NB4 (cell line): ENCODE measurements at regions not wholly inside any gene's neighbourhood (a gene's known extent, or its start where the extent isn't known, plus 50 kb on each side); places are given as distances from the start of the nearest gene placed in this dataset.

Experiments used
- DNase-seq: peaks from one replicate; pipeline ENCODE4 v3.0.0; 2010; ENCODE audit warnings: low read depth
- H3K4me3 ChIP-seq: one replicate; pipeline ENCODE4 v1.5.1; 2011; ENCODE audit warnings: mild to moderate bottlenecking, low read depth, low read length, moderate library complexity
- MAX ChIP-seq: IDR thresholded peaks from 2 replicates; pipeline ENCODE4 v1.6.1; 2011; ENCODE audit warnings: low read depth, low read length
- MYC ChIP-seq: IDR thresholded peaks from 2 replicates; pipeline ENCODE4 v1.6.1; 2011; ENCODE audit warnings: low read depth, low read length
- POLR2A ChIP-seq: IDR thresholded peaks from 2 replicates; pipeline ENCODE4 v1.6.1; 2011; ENCODE audit warnings: mild to moderate bottlenecking; ENCODE audit not compliant: insufficient read length; ENCODE audit errors: extremely low read depth
- TF ChIP-seq, protein P1 (sequence below): IDR thresholded peaks from one replicate; pipeline ENCODE4 v1.5.1; 2012; ENCODE audit warnings: low read depth, low read length

DNA sequence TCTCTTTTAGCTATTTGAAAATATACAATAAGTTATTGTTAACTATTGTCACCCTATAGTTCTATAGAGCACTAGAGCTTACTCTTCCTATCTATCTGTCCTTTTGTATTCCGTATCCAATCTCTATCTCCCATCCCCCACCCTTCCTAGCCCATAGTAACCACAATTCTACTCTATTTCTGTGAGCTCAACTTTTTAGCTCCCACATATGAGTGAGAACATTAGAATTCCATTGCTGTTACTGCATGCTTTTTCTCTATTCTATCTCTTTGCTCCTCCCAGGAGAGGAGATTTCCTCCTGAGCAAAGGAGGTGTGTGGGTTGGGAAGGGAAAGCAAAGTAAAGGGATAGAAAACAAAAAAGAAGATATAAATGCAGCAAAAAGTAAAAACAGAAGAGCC, 105.6 kb upstream of the SLC4A7 start:
- H3K4me3 ChIP-seq, result no peak overlapping the region
- TF ChIP-seq, protein P1, sequence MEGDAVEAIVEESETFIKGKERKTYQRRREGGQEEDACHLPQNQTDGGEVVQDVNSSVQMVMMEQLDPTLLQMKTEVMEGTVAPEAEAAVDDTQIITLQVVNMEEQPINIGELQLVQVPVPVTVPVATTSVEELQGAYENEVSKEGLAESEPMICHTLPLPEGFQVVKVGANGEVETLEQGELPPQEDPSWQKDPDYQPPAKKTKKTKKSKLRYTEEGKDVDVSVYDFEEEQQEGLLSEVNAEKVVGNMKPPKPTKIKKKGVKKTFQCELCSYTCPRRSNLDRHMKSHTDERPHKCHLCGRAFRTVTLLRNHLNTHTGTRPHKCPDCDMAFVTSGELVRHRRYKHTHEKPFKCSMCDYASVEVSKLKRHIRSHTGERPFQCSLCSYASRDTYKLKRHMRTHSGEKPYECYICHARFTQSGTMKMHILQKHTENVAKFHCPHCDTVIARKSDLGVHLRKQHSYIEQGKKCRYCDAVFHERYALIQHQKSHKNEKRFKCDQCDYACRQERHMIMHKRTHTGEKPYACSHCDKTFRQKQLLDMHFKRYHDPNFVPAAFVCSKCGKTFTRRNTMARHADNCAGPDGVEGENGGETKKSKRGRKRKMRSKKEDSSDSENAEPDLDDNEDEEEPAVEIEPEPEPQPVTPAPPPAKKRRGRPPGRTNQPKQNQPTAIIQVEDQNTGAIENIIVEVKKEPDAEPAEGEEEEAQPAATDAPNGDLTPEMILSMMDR, result no peak
- no peak for TF ChIP-seq MAX
- no peak for TF ChIP-seq POLR2A
- no peak for TF ChIP-seq MYC
- DNase-seq, result no peak

DNA sequence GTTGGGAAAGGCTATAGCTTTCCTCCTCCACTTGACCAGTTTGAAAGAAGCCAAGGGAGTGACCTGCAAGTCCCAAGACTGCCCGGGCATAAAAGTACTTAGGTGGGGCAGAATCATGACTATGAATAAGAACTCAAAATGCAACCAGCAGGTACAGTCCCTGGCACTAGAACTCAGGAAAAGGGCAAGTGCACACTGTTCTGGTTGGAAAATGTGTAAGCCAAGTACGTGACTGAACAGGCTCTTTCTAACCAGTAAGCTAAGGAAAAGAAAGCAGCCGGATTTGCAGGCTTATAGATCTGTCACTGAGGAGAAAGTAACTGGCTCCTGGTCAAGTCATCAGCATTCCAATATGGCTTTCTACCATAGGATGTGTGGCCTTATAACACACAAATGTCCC, 101.2 kb upstream of the SLC4A7 start:
- no peak for DNase-seq
- TF ChIP-seq POLR2A (no peak), MAX (no peak), MYC (no peak)
- no peak overlapping the region for H3K4me3 ChIP-seq

DNA sequence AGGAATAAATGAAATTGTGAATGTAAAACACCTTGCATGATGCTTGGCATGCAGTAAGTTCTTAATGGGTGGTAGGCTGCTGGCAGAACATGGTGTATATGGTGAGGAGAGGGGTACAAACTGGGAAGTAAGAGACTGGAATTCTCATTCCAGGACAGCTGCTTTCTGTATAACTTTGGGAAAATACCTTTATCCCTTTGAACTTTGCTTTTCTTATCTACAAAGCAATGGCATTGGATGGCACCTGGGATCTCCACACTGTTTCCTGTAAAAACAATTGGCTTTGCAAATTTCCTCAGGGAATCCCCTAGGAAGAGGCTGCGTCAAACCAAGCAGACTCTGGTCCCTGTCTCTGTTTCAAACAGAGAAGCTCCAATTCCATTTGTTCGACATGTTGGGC, 100.7 kb upstream of the SLC4A7 start:
- H3K4me3 ChIP-seq, result no peak overlapping the region
- no peak for DNase-seq
- TF ChIP-seq MYC, result no peak
- TF ChIP-seq POLR2A, result no peak
- TF ChIP-seq, protein P1, result no peak
- no peak for TF ChIP-seq MAX

DNA sequence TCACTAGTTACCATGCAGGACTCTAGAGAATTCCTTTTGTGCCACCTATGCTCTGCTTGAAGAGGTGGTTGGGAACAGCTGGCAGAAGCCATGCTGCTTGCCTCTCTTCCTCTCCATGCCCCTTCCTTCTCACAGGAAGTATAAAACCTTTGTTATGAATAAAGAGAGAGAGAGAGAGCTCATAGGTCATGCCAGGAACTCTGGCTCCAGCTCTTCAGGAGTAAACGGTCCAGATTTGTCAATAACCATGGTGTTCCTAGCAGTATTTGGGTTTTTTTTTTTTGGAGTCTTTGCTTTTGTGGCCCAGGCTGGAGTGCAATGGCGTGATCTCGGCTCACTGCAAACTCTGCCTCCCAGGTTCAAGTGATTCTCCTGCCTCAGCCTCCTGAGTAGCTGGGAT, 97.7 kb upstream of the SLC4A7 start:
- DNase-seq, result no peak
- TF ChIP-seq MYC (no peak), POLR2A (no peak), MAX (no peak)
- TF ChIP-seq, protein P1, result no peak
- H3K4me3 ChIP-seq, result no peak overlapping the region

GRCh38 chr3:27578032-27578431, 93.8 kb upstream of the SLC4A7 start:
- H3K4me3 ChIP-seq, result no peak overlapping the region
- no peak for TF ChIP-seq POLR2A
- no peak for TF ChIP-seq MYC
- no peak for TF ChIP-seq MAX
- TF ChIP-seq, protein P1, result no peak
- DNase-seq, result no peak

DNA sequence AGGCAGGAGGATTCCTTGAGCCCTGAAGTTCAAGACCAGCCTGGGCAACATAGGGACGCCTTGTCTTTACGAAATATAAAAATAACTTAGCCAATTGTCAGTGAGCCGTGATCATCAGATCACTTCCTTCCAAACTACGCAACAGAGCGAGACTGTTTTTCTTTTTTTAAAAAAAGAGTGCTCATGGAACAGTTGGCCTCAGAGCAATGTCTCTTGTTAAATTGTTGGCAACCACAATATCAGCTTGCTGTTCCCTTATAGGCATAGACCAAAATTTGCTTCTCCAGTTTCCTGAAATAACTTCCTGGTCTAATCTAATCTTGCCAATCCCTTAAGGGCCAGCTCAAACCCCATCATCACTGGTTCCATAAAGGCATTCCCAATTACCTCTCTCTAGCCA, 93.3 kb upstream of the SLC4A7 start:
- no peak for TF ChIP-seq MYC
- no peak for TF ChIP-seq POLR2A
- TF ChIP-seq, protein P1, result no peak
- no peak for TF ChIP-seq MAX
- H3K4me3 ChIP-seq, result no peak overlapping the region
- no peak for DNase-seq
